Esophagus squamous epithelium (tissue), 4 donors: ENCODE measurements at regions not wholly inside any gene's neighbourhood (a gene's known extent, or its start where the extent isn't known, plus 50 kb on each side); places are given as distances from the start of the nearest gene placed in this dataset.

Experiments
- CTCF ChIP-seq, 6 experiments: fragments of 450-650 bp in 4 of 6; fragments of 200-600 bp in 2 of 6; sonication (generic) in 2 of 6; IDR thresholded peaks; one replicate each; pipeline ENCODE4 v1.5.1; 2016 to 2019; ENCODE audit warnings: antibody characterized with exemption in 6 of 6, mild to moderate bottlenecking in 4 of 6, moderate library complexity in 4 of 6
- POLR2A ChIP-seq, 4 donors: fragments of 450-650 bp; IDR thresholded peaks; one replicate each; pipeline ENCODE4 v1.6.1; 2017; ENCODE audit warnings: antibody characterized with exemption in 4 of 4, mild to moderate bottlenecking in 4 of 4, moderate library complexity in 3 of 4

GRCh38 chr7:35998481-35998880 lies 154.6 kb upstream of the EEPD1 start:
- TF ChIP-seq POLR2A (IDR thresholded peaks at IDR 0.05) (no peak), CTCF (IDR thresholded peaks at IDR 0.05) (no peak)
